ENCODE measurements at regions not wholly inside any gene's neighbourhood (a gene's known extent, or its start where the extent isn't known, plus 50 kb on each side); places are given as distances from the start of the nearest gene placed in this dataset.
"Not testable (repeated sequence)": the region's sequence is repeated elsewhere in the genome, so short reads cannot be mapped to it uniquely, and the experiment has no call there.

DNA sequence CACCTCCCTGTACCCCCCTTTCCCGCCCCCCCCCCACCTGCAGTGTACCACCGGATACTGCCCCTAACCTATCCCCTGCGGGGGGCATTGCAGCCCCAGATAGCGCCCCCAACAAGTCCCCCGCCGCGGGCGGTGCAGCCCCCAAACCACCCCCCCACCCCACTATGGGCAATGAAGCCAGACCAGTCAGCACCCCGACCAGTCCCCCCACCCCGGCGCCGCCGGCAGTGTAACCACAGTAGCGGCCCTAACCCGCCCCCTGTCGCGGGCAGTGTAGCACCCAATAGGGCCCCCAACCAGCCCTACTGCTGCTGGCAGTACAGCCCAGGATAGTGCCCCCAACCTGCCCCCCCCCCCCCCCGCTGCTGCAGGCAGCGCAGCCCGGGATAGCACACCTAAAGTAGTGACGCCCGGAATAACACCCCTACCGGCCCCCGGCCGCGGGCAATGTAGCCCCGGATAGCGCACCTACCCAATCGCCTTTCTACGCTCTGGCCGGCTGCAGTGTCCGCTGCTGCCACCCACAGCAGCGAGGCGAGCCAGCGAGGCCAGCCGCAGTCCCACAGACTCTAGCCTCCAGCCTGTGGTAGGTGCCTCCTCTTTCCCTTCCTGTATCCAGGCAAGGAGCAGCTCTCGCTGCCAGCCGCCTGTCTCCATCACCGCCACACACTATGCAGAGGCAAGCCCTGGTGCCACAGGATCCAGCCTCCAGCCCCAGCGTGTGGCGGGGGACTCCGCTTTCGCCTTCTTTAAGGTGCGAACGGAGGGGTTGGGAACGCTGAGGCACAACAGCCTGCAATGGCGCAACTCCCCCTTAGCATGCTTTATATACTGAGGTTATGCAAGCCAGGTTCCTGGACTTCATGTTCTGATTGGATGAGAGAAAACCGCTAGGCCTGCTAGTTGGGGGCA, 229.3 kb downstream of the LIPI start:
- peak overlapping the region; percentile 52 for H3K4me3 Mint-ChIP-seq
- H3K4me1 Mint-ChIP-seq (ENCODE audit: low read depth); H3K9me3 Mint-ChIP-seq (ENCODE audit: low read depth); H3K36me3 Mint-ChIP-seq; H3K27me3 Mint-ChIP-seq; H3K27ac Mint-ChIP-seq: not testable (repeated sequence)

- H3K27me3 Mint-ChIP-seq; H3K4me1 Mint-ChIP-seq (ENCODE audit: low read depth); H3K9me3 Mint-ChIP-seq (ENCODE audit: low read depth); H3K36me3 Mint-ChIP-seq; H3K27ac Mint-ChIP-seq: not testable (repeated sequence)
- H3K4me3 Mint-ChIP-seq = peak overlapping the region; percentile 74
These were observed 230.6 kb downstream of the LIPI start for GRCh38 chr21:13980115-13980662.

DNA sequence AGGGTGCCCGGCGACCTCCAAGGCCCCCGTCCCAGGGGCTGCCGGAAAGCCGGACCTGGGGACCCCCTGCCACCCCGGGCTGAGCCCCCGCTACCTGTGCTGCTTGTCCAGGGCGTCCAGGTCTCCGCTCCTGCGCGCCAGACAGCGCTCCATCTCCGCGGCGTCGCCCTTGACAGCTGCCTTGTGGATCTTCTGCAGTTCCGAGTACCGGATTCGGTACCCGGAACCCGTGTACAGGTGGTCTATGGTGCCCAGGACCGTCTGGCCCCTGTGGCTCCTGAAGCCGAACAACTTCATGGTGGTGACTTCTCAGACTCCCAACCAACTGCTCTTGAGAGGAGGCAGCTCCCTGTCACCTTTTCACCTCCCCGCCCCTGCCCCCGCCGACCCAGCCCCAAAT, 231.1 kb downstream of the LIPI start:
- peak overlapping the region; percentile 74 for H3K4me3 Mint-ChIP-seq
- not testable (repeated sequence) for H3K36me3 Mint-ChIP-seq; H3K4me1 Mint-ChIP-seq (ENCODE audit: low read depth); H3K27me3 Mint-ChIP-seq; H3K27ac Mint-ChIP-seq; H3K9me3 Mint-ChIP-seq (ENCODE audit: low read depth)

DNA sequence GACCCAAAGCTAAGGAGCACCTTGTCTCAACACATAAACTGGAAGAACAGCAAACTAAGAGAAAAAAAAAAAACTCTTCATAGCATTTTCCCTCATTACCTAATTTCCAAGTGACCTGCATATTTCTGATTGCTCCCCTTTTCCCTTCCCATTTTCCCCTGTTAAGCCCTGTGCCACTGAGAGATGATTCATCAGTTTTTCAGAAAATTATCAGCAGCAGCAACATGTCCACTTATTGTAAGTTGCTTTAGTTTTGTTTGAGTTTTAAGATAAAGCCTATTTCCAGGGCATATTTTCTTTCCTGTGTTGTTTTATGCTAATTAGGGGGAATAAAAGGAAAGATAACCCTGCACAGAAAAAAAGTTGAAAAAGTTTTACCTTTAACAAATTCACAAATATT, 236.2 kb downstream of the LIPI start:
- H3K9me3 Mint-ChIP-seq (ENCODE audit: low read depth); H3K27me3 Mint-ChIP-seq; H3K36me3 Mint-ChIP-seq; H3K4me1 Mint-ChIP-seq (ENCODE audit: low read depth); H3K4me3 Mint-ChIP-seq; H3K27ac Mint-ChIP-seq: not testable (repeated sequence)

DNA sequence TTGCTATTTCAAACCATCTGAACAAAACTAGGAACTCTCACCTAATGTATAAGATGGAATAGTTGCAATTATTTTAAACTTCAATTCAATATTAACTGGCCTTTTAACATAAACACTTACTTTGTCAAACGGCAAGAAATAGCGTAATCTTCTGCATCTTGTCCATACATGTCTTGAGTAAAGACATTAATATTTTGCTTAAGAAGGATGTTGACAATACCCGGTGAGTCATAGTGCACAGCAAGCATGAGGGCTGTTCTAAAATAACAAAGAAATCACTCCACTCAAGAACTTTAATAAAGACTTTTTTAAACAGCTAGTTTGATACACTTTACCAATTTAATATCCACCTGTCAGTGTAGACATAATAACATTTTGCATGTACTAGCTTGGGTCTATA, 240.9 kb downstream of the LIPI start:
- H3K9me3 Mint-ChIP-seq (ENCODE audit: low read depth); H3K4me3 Mint-ChIP-seq; H3K27me3 Mint-ChIP-seq; H3K36me3 Mint-ChIP-seq; H3K27ac Mint-ChIP-seq; H3K4me1 Mint-ChIP-seq (ENCODE audit: low read depth): not testable (repeated sequence)

GRCh38 chr21:13969002-13969401, 241.8 kb downstream of the LIPI start:
- H3K4me3 Mint-ChIP-seq; H3K4me1 Mint-ChIP-seq (ENCODE audit: low read depth); H3K27me3 Mint-ChIP-seq; H3K27ac Mint-ChIP-seq; H3K36me3 Mint-ChIP-seq; H3K9me3 Mint-ChIP-seq (ENCODE audit: low read depth): not testable (repeated sequence)

- H3K9me3 Mint-ChIP-seq (ENCODE audit: low read depth); H3K36me3 Mint-ChIP-seq; H3K27ac Mint-ChIP-seq; H3K4me1 Mint-ChIP-seq (ENCODE audit: low read depth); H3K27me3 Mint-ChIP-seq; H3K4me3 Mint-ChIP-seq: not testable (repeated sequence)
These were observed 247.5 kb downstream of the LIPI start for GRCh38 chr21:13963259-13963658.

- H3K9me3 Mint-ChIP-seq (ENCODE audit: low read depth) = no peaks in the 10 kb centered on the region
- H3K36me3 Mint-ChIP-seq = peaks cover 4% of the 10 kb centered on the region
- no peak overlapping the region for H3K4me3 Mint-ChIP-seq
- H3K4me1 Mint-ChIP-seq (ENCODE audit: low read depth) = no peaks in the 10 kb centered on the region
- H3K27ac Mint-ChIP-seq = no peak overlapping the region
- H3K27me3 Mint-ChIP-seq = no peaks in the 10 kb centered on the region
These were observed 273.5 kb downstream of the LIPI start for GRCh38 chr21:13937236-13937635.

DNA sequence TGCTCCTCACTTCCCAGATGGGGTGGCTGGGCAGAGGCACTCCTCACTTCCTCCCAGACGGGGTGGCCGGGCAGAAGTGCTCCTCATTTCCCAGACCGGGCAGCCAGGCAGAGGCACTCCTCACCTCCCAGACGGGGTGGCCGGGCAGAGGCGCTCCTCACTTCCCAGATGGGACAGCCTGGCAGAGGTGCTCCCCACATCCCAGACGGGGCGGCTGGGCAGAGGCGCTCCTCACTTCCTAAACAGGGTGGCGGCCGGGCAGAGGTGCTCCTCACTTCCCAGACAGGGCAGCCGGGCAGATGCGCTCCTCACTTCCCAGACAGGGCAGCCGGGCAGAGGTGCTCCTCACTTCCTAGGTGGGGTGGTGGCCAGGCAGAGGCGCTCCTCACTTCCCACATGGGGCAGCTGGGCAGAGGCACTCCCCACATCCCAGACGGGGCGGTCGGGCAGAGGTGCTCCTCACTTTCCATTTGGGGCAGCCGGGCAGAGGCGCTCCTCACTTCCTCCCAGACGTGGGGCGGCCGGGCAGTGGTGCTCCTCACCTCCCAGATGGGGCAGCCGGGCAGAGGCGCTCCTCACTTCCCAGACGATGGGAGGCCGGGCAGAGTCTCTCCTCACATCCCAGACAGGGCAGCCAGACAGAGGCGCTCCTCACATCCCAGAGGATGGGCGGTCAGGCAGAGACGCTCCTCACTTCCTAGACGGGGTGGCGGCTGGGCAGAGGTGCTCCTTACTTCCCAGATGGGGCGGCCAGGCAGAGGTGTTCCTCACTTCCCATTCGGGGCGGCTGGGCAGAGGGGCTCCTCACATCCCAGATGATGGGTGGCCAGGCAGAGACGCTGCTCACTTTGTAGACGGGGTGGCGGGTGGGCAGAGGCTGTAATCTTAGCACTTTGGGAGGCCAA, 274.5 kb downstream of the LIPI start:
- not testable (repeated sequence) for H3K9me3 Mint-ChIP-seq (ENCODE audit: low read depth); H3K36me3 Mint-ChIP-seq; H3K27me3 Mint-ChIP-seq; H3K27ac Mint-ChIP-seq; H3K4me3 Mint-ChIP-seq; H3K4me1 Mint-ChIP-seq (ENCODE audit: low read depth)

DNA sequence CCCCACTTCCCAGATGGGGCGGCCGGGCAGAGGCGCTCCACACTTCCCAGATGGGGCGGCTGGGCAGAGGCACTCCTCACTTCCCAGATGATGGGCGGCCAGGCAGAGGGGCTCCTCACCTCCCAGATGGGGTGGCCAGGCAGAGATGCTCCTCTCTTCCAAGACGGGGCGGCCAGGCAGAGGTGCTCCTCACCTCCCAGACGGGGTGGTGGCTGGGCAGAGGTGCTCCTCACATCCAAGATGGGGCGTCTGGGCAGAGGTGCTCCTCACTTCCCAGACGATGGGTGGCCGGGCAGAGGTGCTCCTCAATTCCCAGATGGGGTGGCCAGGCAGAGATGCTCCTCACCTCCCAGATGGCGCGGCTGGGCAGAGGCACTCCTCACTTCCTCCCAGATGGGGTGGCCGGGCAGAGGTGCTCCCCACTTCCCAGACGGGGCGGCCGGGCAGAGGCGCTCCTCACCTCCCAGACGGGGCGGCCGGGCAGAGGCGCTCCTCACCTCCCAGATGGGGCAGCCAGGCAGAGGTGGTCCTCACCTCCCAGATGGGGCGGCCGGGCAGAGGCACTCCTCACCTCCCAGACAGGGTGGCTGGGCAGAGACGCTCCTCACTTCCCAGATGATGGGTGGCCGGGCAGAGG, 275.2 kb downstream of the LIPI start:
- not testable (repeated sequence) for H3K27me3 Mint-ChIP-seq; H3K4me3 Mint-ChIP-seq; H3K9me3 Mint-ChIP-seq (ENCODE audit: low read depth); H3K27ac Mint-ChIP-seq; H3K4me1 Mint-ChIP-seq (ENCODE audit: low read depth); H3K36me3 Mint-ChIP-seq

- not testable (repeated sequence) for H3K36me3 Mint-ChIP-seq
These were observed 275.8 kb downstream of the LIPI start for GRCh38 chr21:13934887-13935342.

DNA sequence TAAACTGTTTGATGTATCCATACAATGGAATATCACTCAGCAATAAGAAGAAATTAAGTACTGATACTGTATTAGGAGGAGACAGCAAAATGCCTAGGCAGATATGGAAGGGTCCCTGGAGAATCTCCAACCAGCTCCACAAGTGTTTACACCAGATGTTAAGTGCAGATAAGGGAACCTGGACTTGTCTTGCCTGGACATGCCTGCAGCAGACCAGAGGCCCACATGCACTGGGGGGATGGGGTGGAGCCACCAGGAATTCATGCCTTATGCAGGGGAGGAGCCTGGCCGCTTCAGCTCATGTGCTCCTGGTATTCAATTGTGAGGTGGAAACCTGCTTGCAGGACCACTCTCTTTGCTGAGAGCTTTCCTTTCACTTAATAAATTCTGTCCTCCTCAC, 287.6 kb downstream of the LIPI start:
- H3K4me1 Mint-ChIP-seq (ENCODE audit: low read depth); H3K27ac Mint-ChIP-seq; H3K9me3 Mint-ChIP-seq (ENCODE audit: low read depth); H3K27me3 Mint-ChIP-seq; H3K36me3 Mint-ChIP-seq; H3K4me3 Mint-ChIP-seq: not testable (repeated sequence)

More at GRCh38 chr21:13934887-13935342, 275.8 kb downstream of the LIPI start:
- H3K9me3 Mint-ChIP-seq (ENCODE audit: low read depth); H3K27ac Mint-ChIP-seq; H3K27me3 Mint-ChIP-seq; H3K4me3 Mint-ChIP-seq; H3K4me1 Mint-ChIP-seq (ENCODE audit: low read depth): not testable (repeated sequence)

GRCh38 chr21:13921455-13921854, 289.3 kb downstream of the LIPI start:
- not testable (repeated sequence) for H3K9me3 Mint-ChIP-seq (ENCODE audit: low read depth); H3K4me3 Mint-ChIP-seq; H3K27me3 Mint-ChIP-seq; H3K36me3 Mint-ChIP-seq; H3K4me1 Mint-ChIP-seq (ENCODE audit: low read depth); H3K27ac Mint-ChIP-seq

DNA sequence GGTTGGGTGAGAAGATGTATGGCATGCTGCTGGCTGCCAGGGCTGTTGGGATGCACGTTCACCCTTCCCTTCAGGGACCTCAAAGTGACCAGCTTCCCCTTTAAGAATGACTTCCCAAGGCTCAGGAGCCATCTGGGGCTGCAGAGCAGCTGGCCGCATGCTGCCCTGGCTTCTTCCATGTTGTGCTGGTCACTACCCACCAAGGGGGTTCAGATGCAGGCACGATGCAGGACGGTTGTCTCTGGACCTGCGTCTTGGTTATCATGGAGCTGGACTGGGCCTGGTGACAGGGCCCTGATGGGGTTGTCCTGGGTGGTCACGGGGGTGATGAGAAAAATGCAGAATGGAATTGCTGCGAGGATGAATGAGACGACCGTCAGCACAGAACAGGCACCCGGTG, 297.8 kb downstream of the POTED start:
- not testable (repeated sequence) for H3K27ac Mint-ChIP-seq; H3K27me3 Mint-ChIP-seq; H3K4me3 Mint-ChIP-seq; H3K36me3 Mint-ChIP-seq; H3K9me3 Mint-ChIP-seq (ENCODE audit: low read depth); H3K4me1 Mint-ChIP-seq (ENCODE audit: low read depth)

GRCh38 chr21:13896596-13897247, 287.1 kb downstream of the POTED start:
- not testable (repeated sequence) for H3K36me3 Mint-ChIP-seq; H3K27me3 Mint-ChIP-seq; H3K4me3 Mint-ChIP-seq; H3K4me1 Mint-ChIP-seq (ENCODE audit: low read depth); H3K9me3 Mint-ChIP-seq (ENCODE audit: low read depth); H3K27ac Mint-ChIP-seq

Data from activated naive CD8-positive, alpha-beta T cell (primary cell).